Spleen (tissue), 7 donors: ENCODE measurements at regions not wholly inside any gene's neighbourhood (a gene's known extent, or its start where the extent isn't known, plus 50 kb on each side); places are given as distances from the start of the nearest gene placed in this dataset.

ENCODE experiments used
- POLR2A ChIP-seq, 3 donors: fragments of 450-650 bp; IDR thresholded peaks; one replicate each; pipeline ENCODE4 v1.5.1; 2017; ENCODE audit warnings: antibody characterized with exemption in 3 of 3, mild to moderate bottlenecking in 1 of 3
- TF ChIP-seq, protein P1 (sequence below), 11 experiments: fragments of 200-600 bp in 7 of 11; fragments of 450-650 bp in 4 of 11; sonication (generic) in 4 of 11; IDR thresholded peaks in 8 of 11; conservative IDR thresholded peaks in 3 of 11; 1 replicate in 7 of 11; 2 replicates in 4 of 11; pipeline versions ENCODE4 v1.4.0 to v1.8.0; 2016 to 2021; ENCODE audit warnings: antibody characterized with exemption in 11 of 11, inconsistent platforms in 4 of 11, mild to moderate bottlenecking in 1 of 11
- donor health status: DM: no; HTN: no; CAD: no; lungs with moderate emphysema.
- donor health status: DM: no; HTN: no; CAD: no.
- donor health status: DM: no; HTN: no; CAD: no.

DNA sequence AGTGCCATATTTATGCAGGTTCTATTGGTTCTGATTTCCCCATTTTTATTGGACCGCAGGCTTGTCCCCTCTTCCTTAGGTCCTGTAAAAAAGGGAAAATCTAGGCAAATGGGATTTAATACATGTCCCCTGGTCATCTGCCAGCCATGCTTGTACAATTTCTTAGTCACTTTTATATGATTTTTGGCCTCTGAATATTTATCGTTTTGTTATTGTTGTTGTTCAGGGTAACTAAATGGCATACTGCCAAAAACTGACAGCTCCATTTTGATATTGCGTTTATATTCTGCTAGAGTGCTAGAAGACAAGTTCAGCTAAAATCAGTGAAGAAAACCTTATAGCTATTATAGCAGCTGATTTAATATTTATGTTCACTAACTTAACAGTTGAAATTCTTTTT is 770.2 kb upstream of the FAM174A start:
- TF ChIP-seq POLR2A (IDR thresholded peaks at IDR 0.05) = no peak
- TF ChIP-seq, protein P1, sequence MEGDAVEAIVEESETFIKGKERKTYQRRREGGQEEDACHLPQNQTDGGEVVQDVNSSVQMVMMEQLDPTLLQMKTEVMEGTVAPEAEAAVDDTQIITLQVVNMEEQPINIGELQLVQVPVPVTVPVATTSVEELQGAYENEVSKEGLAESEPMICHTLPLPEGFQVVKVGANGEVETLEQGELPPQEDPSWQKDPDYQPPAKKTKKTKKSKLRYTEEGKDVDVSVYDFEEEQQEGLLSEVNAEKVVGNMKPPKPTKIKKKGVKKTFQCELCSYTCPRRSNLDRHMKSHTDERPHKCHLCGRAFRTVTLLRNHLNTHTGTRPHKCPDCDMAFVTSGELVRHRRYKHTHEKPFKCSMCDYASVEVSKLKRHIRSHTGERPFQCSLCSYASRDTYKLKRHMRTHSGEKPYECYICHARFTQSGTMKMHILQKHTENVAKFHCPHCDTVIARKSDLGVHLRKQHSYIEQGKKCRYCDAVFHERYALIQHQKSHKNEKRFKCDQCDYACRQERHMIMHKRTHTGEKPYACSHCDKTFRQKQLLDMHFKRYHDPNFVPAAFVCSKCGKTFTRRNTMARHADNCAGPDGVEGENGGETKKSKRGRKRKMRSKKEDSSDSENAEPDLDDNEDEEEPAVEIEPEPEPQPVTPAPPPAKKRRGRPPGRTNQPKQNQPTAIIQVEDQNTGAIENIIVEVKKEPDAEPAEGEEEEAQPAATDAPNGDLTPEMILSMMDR (IDR thresholded peaks at IDR 0.05 in 8 of 11, conservative IDR thresholded peaks at IDR 0.05 in 3 of 11) = no peak
